GM12865 (cell line): ENCODE measurements at regions not wholly inside any gene's neighbourhood (a gene's known extent, or its start where the extent isn't known, plus 50 kb on each side); places are given as distances from the start of the nearest gene placed in this dataset.

Experiments used
- DNase-seq: peaks from one replicate; pipeline ENCODE4 v3.0.0; 2010; ENCODE audit warnings: low read depth
- H3K4me3 ChIP-seq: 2 replicates; pipeline ENCODE4 v1.5.1; 2011; ENCODE audit warnings: mild to moderate bottlenecking, low read depth, low read length, control low read depth
- TF ChIP-seq, protein P1 (sequence below): IDR thresholded peaks from 2 replicates; pipeline ENCODE4 v1.5.1; 2011; ENCODE audit warnings: low read length, control low read depth, low read depth, inconsistent platforms; ENCODE audit not compliant: insufficient read depth; ENCODE audit errors: missing control alignments

GRCh38 chr15:31211353-31211752 is 109.8 kb upstream of the TRPM1 start:
- TF ChIP-seq, protein P1, sequence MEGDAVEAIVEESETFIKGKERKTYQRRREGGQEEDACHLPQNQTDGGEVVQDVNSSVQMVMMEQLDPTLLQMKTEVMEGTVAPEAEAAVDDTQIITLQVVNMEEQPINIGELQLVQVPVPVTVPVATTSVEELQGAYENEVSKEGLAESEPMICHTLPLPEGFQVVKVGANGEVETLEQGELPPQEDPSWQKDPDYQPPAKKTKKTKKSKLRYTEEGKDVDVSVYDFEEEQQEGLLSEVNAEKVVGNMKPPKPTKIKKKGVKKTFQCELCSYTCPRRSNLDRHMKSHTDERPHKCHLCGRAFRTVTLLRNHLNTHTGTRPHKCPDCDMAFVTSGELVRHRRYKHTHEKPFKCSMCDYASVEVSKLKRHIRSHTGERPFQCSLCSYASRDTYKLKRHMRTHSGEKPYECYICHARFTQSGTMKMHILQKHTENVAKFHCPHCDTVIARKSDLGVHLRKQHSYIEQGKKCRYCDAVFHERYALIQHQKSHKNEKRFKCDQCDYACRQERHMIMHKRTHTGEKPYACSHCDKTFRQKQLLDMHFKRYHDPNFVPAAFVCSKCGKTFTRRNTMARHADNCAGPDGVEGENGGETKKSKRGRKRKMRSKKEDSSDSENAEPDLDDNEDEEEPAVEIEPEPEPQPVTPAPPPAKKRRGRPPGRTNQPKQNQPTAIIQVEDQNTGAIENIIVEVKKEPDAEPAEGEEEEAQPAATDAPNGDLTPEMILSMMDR = no peak
- DNase-seq = no peak
- no peak overlapping the region for H3K4me3 ChIP-seq

DNA sequence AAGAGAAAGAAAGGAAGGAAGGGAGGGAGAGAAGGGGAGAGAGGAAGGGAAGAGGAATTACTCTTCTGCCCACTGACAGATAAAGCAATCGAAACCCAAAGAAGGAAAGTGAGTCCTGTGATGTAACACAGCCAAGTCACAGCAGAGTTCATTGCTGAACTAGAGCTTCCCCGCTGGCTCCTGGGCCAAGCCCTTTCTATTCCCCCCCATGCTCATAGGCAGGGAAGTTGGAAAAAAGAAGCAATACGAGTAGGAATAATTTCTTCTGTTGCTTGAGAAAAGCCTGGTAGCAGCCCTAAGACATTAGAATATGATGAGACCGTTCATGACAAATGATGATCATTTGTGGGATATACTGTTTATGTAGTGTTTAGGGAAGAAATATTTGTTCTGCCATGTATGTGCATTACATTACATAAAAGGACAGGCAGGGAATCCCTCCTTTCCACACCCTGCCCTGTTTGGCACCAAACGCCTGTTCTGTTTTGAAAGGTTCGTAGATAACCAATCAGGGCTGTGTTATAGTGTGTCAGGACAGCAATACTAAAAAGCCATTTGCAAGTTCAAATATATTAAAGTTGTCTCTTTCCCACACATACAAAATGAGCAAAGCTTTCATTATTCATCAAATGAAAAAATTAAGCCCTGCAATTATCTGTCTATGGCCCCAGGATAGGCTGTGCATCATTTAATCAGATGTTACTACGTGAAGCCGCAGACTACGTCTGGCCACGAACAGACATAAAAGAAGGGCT is 111.0 kb upstream of the TRPM1 start:
- TF ChIP-seq, protein P1 = no peak
- DNase-seq = no peak
- H3K4me3 ChIP-seq = no peak overlapping the region

DNA sequence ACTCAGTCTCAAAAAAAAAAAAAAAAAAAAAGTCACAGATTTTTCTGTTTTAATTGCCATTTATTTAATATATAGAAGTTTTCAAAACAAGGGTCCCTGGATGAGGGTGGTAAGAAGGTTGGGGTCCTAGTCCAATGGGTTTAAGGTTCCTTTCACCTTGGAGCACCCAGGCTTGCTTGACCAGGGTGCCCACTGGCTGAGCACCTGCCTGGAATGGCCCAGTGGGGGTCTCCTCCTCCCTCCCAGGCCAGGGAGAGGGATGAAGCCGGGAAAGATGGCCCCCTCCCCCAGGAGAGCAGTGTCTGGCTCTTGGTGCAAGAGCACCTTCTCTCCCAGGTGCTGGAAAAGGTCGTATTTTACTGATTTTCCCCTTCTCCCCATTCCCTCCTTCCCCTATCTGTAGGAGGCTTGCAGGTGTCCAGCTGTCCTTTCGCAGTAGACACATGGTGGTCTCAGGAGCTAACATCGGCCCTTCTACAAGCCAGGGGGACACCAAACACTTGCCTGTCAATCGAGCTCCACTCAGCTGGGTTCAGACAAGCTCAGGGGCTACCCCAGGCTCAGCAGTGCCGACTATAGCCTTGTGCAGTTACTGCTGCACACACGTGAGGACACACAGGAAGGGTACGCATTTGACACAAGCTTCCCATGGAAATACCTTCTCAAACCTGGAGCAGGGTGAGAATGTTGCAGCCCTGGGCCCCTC is 112.3 kb upstream of the KLF13 start:
- no peak overlapping the region for H3K4me3 ChIP-seq
- DNase-seq = no peak
- TF ChIP-seq, protein P1 = no peak

DNA sequence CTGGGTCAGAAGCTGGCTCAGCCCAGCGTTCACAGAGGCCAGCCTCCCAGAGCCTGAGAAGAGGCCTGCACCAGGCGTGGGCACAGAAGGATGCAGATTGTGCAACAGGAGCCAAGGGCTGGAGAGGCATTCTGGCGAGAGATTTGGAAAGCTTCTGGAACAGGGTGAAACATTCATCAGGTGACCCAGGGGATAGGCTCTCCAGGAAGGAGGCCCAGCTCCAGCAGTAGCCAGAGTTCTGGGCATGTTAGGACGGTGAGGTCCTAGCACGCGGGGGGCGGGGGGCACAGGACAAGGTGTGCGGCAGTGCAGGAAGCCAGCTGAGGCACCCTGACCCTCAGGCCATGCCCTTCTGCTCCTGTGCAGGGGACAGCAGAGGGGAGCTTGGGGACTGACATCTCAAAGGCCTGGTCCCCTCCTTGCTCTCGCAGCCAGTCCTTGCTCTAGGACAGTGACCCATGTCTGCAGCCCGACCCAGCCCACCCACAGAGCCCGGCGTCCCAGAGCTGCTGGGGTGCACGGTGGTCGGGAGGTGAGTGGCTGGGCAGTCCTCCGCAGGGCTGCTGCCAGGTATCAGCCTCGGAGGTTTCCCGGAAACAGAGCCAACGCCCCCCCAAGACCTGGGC is 111.7 kb upstream of the KLF13 start:
- DNase-seq = no peak
- TF ChIP-seq, protein P1 = no peak
- H3K4me3 ChIP-seq = peak overlapping the region; percentile 67

DNA sequence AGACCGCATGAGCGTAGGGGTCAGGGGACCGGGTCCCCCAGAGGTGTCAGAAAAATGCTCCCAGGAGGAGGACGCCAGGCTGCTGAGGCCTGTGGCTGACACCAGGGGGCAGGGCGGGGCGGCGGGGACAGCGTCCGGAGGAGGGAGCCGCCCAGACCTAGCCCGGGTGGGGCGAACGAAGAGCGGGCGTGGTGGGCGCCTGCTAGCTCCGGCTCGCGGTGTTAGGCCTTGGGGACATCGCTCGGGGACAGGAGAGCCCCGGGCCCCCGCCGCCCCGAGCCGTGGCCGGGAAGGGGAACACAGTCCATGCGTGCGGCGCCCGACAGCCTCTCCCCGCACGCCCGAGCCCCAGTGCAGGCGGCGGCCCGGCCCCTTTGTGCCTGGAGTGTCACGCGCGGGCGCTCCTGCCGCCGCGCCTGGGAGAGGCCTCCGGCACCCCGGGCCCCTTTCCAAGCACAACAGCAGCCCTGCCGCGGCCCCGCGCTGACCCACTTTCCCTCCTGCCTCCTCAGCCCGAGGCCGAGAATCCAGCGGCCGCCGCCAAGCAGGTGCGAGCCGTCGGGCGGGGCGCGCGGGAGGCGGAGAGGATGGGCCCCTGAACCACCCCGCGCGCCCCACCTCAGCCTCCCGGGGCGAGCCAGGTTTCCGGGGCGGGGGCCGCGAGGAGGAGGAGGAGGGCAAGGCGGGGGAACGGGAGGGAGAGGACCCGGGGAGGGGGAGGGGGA is 111.0 kb upstream of the KLF13 start:
- TF ChIP-seq, protein P1 = peak; percentile 91
- DNase-seq = peak; percentile 93
- peak overlapping the region; percentile 67 for H3K4me3 ChIP-seq

GRCh38 chr15:31216215-31216911 is 110.3 kb upstream of the KLF13 start:
- TF ChIP-seq, protein P1 = no peak
- H3K4me3 ChIP-seq = peak overlapping the region; percentile 67
- DNase-seq = peak; percentile 95
